ENCODE measurements at regions not wholly inside any gene's neighbourhood (a gene's known extent, or its start where the extent isn't known, plus 50 kb on each side); places are given as distances from the start of the nearest gene placed in this dataset.

DNA sequence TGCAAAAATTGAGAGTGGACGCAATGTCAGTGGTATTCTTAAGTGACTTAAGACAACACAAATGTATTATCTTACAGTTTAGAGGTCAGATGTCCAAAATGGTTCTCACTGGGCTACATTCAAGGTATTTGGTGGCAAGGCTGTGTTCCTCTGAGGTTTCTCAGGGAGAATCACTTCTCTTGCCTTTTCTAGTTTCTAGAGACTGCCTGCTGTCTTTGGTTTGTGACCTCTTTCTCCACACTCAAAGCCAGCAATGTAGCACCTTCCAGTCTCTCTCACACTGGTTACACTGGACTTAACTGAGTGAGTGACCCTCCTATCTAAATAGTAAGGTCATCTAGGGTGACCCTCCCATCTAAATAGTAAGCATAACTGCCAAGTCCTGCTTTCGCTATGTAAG, 613.2 kb upstream of the COBL start:
- no peak for TF ChIP-seq POLR2AphosphoS5 (IDR thresholded peaks at IDR 0.05)
- TF ChIP-seq, protein P1, sequence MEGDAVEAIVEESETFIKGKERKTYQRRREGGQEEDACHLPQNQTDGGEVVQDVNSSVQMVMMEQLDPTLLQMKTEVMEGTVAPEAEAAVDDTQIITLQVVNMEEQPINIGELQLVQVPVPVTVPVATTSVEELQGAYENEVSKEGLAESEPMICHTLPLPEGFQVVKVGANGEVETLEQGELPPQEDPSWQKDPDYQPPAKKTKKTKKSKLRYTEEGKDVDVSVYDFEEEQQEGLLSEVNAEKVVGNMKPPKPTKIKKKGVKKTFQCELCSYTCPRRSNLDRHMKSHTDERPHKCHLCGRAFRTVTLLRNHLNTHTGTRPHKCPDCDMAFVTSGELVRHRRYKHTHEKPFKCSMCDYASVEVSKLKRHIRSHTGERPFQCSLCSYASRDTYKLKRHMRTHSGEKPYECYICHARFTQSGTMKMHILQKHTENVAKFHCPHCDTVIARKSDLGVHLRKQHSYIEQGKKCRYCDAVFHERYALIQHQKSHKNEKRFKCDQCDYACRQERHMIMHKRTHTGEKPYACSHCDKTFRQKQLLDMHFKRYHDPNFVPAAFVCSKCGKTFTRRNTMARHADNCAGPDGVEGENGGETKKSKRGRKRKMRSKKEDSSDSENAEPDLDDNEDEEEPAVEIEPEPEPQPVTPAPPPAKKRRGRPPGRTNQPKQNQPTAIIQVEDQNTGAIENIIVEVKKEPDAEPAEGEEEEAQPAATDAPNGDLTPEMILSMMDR (IDR thresholded peaks at IDR 0.05) = no peak
